IgD-negative memory B cell (primary cell): ENCODE measurements at regions not wholly inside any gene's neighbourhood (a gene's known extent, or its start where the extent isn't known, plus 50 kb on each side); places are given as distances from the start of the nearest gene placed in this dataset.

Source experiments
- H3K27ac Mint-ChIP-seq, 3 donors: one replicate each; pipeline ENCODE4 v1.8.0; 2020 to 2022; ENCODE audit warnings: mild to moderate bottlenecking in 3 of 3, mixed read lengths in 3 of 3, moderate library complexity in 1 of 3
- H3K27me3 Mint-ChIP-seq: one replicate; pipeline ENCODE4 v1.8.0; 2021; ENCODE audit warnings: mixed read lengths
- H3K36me3 Mint-ChIP-seq: one replicate; pipeline ENCODE4 v1.8.0; 2020; ENCODE audit warnings: mild to moderate bottlenecking, mixed read lengths
- H3K4me1 Mint-ChIP-seq, 3 donors: one replicate each; pipeline ENCODE4 v1.8.0; 2020 to 2022; ENCODE audit warnings: mixed read lengths in 3 of 3, mild to moderate bottlenecking in 1 of 3
- H3K4me3 Mint-ChIP-seq, 4 donors: one replicate each; pipeline ENCODE4 v1.8.0; 2020 to 2022; ENCODE audit warnings: mild to moderate bottlenecking in 4 of 4, mixed read lengths in 4 of 4, moderate library complexity in 3 of 4
- H3K9me3 Mint-ChIP-seq, 3 donors: one replicate each; pipeline ENCODE4 v1.8.0; 2020 to 2021; ENCODE audit warnings: mixed read lengths in 3 of 3, mild to moderate bottlenecking in 1 of 3

GRCh38 chr2:15745907-15746702, 154.4 kb downstream of the DDX1 start:
- Mint-ChIP-seq H3K4me1 (no peaks in the 10 kb centered on the region), H3K9me3 (peaks cover 0 to 7% (median 0%) of the 10 kb centered on the region in 3 donors), H3K36me3 (no peaks in the 10 kb centered on the region), H3K4me3 (no peak overlapping the region), H3K27me3 (peaks cover 5% of the 10 kb centered on the region), H3K27ac (no peak overlapping the region)

GRCh38 chr2:15746703-15747550, 155.3 kb downstream of the DDX1 start:
- Mint-ChIP-seq H3K4me1 (no peaks in the 10 kb centered on the region), H3K27me3 (peaks cover 5% of the 10 kb centered on the region), H3K9me3 (peaks cover 0 to 3% (median 0%) of the 10 kb centered on the region in 3 donors), H3K4me3 (no peak overlapping the region), H3K27ac (no peak overlapping the region), H3K36me3 (no peaks in the 10 kb centered on the region)

- Mint-ChIP-seq H3K27me3 (peaks cover 5% of the 10 kb centered on the region), H3K4me3 (no peak overlapping the region), H3K9me3 (no peaks in the 10 kb centered on the region), H3K36me3 (no peaks in the 10 kb centered on the region), H3K27ac (no peak overlapping the region), H3K4me1 (no peaks in the 10 kb centered on the region)
Observed at GRCh38 chr2:15747603-15748471, 156.2 kb downstream of the DDX1 start.

GRCh38 chr2:15748736-15749323, 157.2 kb downstream of the DDX1 start:
- no peaks in the 10 kb centered on the region for H3K4me1 Mint-ChIP-seq
- H3K27me3 Mint-ChIP-seq, result peaks cover 5% of the 10 kb centered on the region
- no peaks in the 10 kb centered on the region for H3K36me3 Mint-ChIP-seq
- H3K9me3 Mint-ChIP-seq, result no peaks in the 10 kb centered on the region
- H3K27ac Mint-ChIP-seq, result no peak overlapping the region
- H3K4me3 Mint-ChIP-seq, result peak overlapping the region in 1 of 4 donors; percentile 78

- peak overlapping the region in 1 of 4 donors; percentile 12 for H3K4me3 Mint-ChIP-seq
- H3K9me3 Mint-ChIP-seq, result no peaks in the 10 kb centered on the region
- H3K4me1 Mint-ChIP-seq, result no peaks in the 10 kb centered on the region
- H3K36me3 Mint-ChIP-seq, result no peaks in the 10 kb centered on the region
- peaks cover 3% of the 10 kb centered on the region for H3K27me3 Mint-ChIP-seq
- H3K27ac Mint-ChIP-seq, result no peak overlapping the region
Observed at GRCh38 chr2:15749460-15750432, 158.1 kb downstream of the DDX1 start.

- Mint-ChIP-seq H3K36me3 (no peaks in the 10 kb centered on the region), H3K9me3 (peaks cover 0 to 2% (median 0%) of the 10 kb centered on the region in 3 donors), H3K4me3 (peak overlapping the region in 1 of 4 donors; percentile 12), H3K4me1 (no peaks in the 10 kb centered on the region), H3K27me3 (no peaks in the 10 kb centered on the region), H3K27ac (no peak overlapping the region)
Observed at GRCh38 chr2:15750433-15750814, 158.8 kb downstream of the DDX1 start.

GRCh38 chr2:15750822-15751329, 159.2 kb downstream of the DDX1 start:
- Mint-ChIP-seq H3K4me3 (no peak overlapping the region), H3K9me3 (peaks cover 0 to 2% (median 0%) of the 10 kb centered on the region in 3 donors), H3K36me3 (no peaks in the 10 kb centered on the region), H3K4me1 (no peaks in the 10 kb centered on the region), H3K27ac (no peak overlapping the region), H3K27me3 (no peaks in the 10 kb centered on the region)

- H3K4me3 Mint-ChIP-seq, result no peak overlapping the region
- no peak overlapping the region for H3K27ac Mint-ChIP-seq
- H3K27me3 Mint-ChIP-seq, result no peaks in the 10 kb centered on the region
- no peaks in the 10 kb centered on the region for H3K36me3 Mint-ChIP-seq
- no peaks in the 10 kb centered on the region for H3K4me1 Mint-ChIP-seq
- H3K9me3 Mint-ChIP-seq, result peaks cover 0 to 2% (median 0%) of the 10 kb centered on the region in 3 donors
Observed at GRCh38 chr2:15751477-15751876, 159.8 kb downstream of the DDX1 start.

- Mint-ChIP-seq H3K4me1 (no peaks in the 10 kb centered on the region), H3K27me3 (no peaks in the 10 kb centered on the region), H3K4me3 (no peak overlapping the region), H3K27ac (no peak overlapping the region), H3K36me3 (no peaks in the 10 kb centered on the region), H3K9me3 (peaks cover 0 to 2% (median 0%) of the 10 kb centered on the region in 3 donors)
Observed at GRCh38 chr2:15752552-15753232, 161.0 kb downstream of the DDX1 start.

GRCh38 chr2:15753233-15753798, 161.6 kb downstream of the DDX1 start:
- H3K9me3 Mint-ChIP-seq, result peaks cover 0 to 2% (median 0%) of the 10 kb centered on the region in 3 donors
- no peak overlapping the region for H3K27ac Mint-ChIP-seq
- H3K4me1 Mint-ChIP-seq, result no peaks in the 10 kb centered on the region
- peaks cover 2% of the 10 kb centered on the region for H3K27me3 Mint-ChIP-seq
- H3K36me3 Mint-ChIP-seq, result no peaks in the 10 kb centered on the region
- no peak overlapping the region for H3K4me3 Mint-ChIP-seq

GRCh38 chr2:15753811-15754702, 162.4 kb downstream of the DDX1 start:
- Mint-ChIP-seq H3K27me3 (peaks cover 3% of the 10 kb centered on the region), H3K27ac (no peak overlapping the region), H3K9me3 (peaks cover 0 to 2% (median 0%) of the 10 kb centered on the region in 3 donors), H3K4me1 (no peaks in the 10 kb centered on the region), H3K4me3 (no peak overlapping the region), H3K36me3 (no peaks in the 10 kb centered on the region)

- Mint-ChIP-seq H3K4me3 (no peak overlapping the region), H3K9me3 (peaks cover 0 to 2% (median 0%) of the 10 kb centered on the region in 3 donors), H3K27ac (no peak overlapping the region), H3K27me3 (peaks cover 3% of the 10 kb centered on the region), H3K4me1 (no peaks in the 10 kb centered on the region), H3K36me3 (no peaks in the 10 kb centered on the region)
Observed at GRCh38 chr2:15754703-15755099, 163.0 kb downstream of the DDX1 start.
